C4-2B (cell line): ENCODE measurements at regions not wholly inside any gene's neighbourhood (a gene's known extent, or its start where the extent isn't known, plus 50 kb on each side); places are given as distances from the start of the nearest gene placed in this dataset.

Experiments used
- CTCF ChIP-seq: fragments of 450-650 bp; conservative IDR thresholded peaks from 2 replicates; pipeline ENCODE4 v1.5.1; 2017; ENCODE audit warnings: mild to moderate bottlenecking
- ZFX ChIP-seq: fragments of 450-650 bp; IDR thresholded peaks from 2 replicates; pipeline ENCODE4 v1.6.1; 2017

- no peak for TF ChIP-seq CTCF
- no peak for TF ChIP-seq ZFX
Measured at GRCh38 chr18:40524881-40525280, 1430.2 kb upstream of the PIK3C3 start.
